Caco-2 (cell line): ENCODE measurements at regions not wholly inside any gene's neighbourhood (a gene's known extent, or its start where the extent isn't known, plus 50 kb on each side); places are given as distances from the start of the nearest gene placed in this dataset.
A peak's percentile ranks its signal among the peaks of the same experiment; 100 is the strongest.

Experiments used
- BruUV-seq: library from RNA; stranded (reverse); fragments of 400-500 nt; replicated peaks from 2 replicates; lab custom pipeline; 2021; lab: Mats Ljungman, UMichigan
- CTCF ChIA-PET: fragments of 300-600 bp; sonication (Branson Sonifier 250); formaldehyde crosslinking; loops from one replicate; lab custom pipeline; 2022; ENCODE audit warnings: antibody characterized with exemption; lab: Charles Lee
- POLR2A ChIA-PET: fragments of 300-600 bp; sonication (Branson Sonifier 250); formaldehyde crosslinking; loops from one replicate; lab custom pipeline; 2022; ENCODE audit warnings: antibody characterized with exemption; lab: Charles Lee
- DNase-seq, 2 experiments: peaks; one replicate each; pipeline versions ENCODE4 v3.0.0 to v3.0.0-alpha.2; 2020 to 2022
- H3K27me3 ChIP-seq: replicated peaks from 2 replicates; pipeline ENCODE4 v1.6.0; 2011; ENCODE audit warnings: low read length; ENCODE audit not compliant: control insufficient read depth, insufficient read depth
- H3K36me3 ChIP-seq: 2 replicates; pipeline ENCODE4 v1.5.1; 2011; ENCODE audit warnings: low read length; ENCODE audit not compliant: control insufficient read depth, insufficient read depth
- H3K4me1 ChIP-seq: fragments of 250-450 bp; sonication (Bioruptor Pico); 2 replicates; pipeline ENCODE4 v1.5.1; 2020; ENCODE audit warnings: mild to moderate bottlenecking
- H3K4me3 ChIP-seq: 2 replicates; pipeline ENCODE4 v1.5.1; 2011; ENCODE audit warnings: low read depth, mild to moderate bottlenecking, control low read depth, low read length
- H3K9me3 ChIP-seq: fragments of 250-450 bp; sonication (Bioruptor Pico); 2 replicates; pipeline ENCODE4 v1.5.1; 2020; ENCODE audit warnings: mild to moderate bottlenecking, moderate library complexity
- H3K27ac Mint-ChIP-seq: one replicate; pipeline ENCODE4 v1.8.0; 2022; ENCODE audit warnings: mixed read lengths; ENCODE audit not compliant: unreplicated experiment
- H3K27me3 Mint-ChIP-seq: one replicate; pipeline ENCODE4 v1.8.0; 2022; ENCODE audit warnings: mixed read lengths; ENCODE audit not compliant: insufficient read depth, unreplicated experiment
- H3K36me3 Mint-ChIP-seq: one replicate; pipeline ENCODE4 v1.8.0; 2022; ENCODE audit warnings: mild to moderate bottlenecking, mixed read lengths; ENCODE audit not compliant: insufficient read depth, unreplicated experiment
- H3K4me1 Mint-ChIP-seq: one replicate; pipeline ENCODE4 v1.8.0; 2022; ENCODE audit warnings: low read depth, mixed read lengths; ENCODE audit not compliant: unreplicated experiment
- H3K4me3 Mint-ChIP-seq: one replicate; pipeline ENCODE4 v1.8.0; 2022; ENCODE audit warnings: mild to moderate bottlenecking, moderate library complexity, mixed read lengths; ENCODE audit not compliant: unreplicated experiment
- H3K9me3 Mint-ChIP-seq: one replicate; pipeline ENCODE4 v1.8.0; 2022; ENCODE audit warnings: mixed read lengths; ENCODE audit not compliant: unreplicated experiment
- CTCF ChIP-seq, 2 experiments: fragments of 200-600 bp in 1 of 2; IDR thresholded peaks; 1 replicate in 1 of 2; 2 replicates in 1 of 2; pipeline versions ENCODE4 v1.5.1 to v1.8.0; 2011 to 2022; ENCODE audit warnings: antibody characterized with exemption in 1 of 2, control low read depth in 1 of 2, inconsistent platforms in 1 of 2, low read depth in 1 of 2, low read length in 1 of 2, mild to moderate bottlenecking in 1 of 2, moderate library complexity in 1 of 2; ENCODE audit not compliant: insufficient read depth in 1 of 2, severe bottlenecking in 1 of 2, unreplicated experiment in 1 of 2
- intact Hi-C: fragments of 100-400 bp; cut with micrococcal nuclease; formaldehyde crosslinking; loops from one replicate; pipeline ENCODE4 v1.10.0; 2022; ENCODE audit not compliant: unreplicated experiment

DNA sequence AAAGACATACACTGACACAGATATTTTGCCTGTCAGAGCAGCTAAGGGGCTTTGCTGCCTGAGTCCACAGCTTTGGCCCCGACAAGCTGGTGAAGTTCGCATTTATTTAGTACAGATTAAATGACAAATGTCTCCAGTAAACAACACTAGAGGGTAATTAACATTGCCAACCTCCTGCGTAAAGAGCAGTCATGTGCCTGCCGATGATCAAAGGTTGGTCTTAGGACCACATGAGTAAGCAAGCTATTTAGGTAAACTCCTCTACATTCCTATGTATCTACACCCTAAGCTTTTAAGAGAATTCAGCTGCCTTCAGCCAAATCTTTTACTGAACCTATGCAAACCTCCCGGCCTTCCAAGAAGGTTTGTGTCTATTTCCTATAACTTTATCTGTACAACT is 73.0 kb upstream of the PJA2 start:
- ChIA-PET POLR2A (no interaction called here), CTCF (no interaction called here)
- no peaks in the 10 kb centered on the region for H3K4me1 Mint-ChIP-seq
- H3K27me3 Mint-ChIP-seq: peaks cover 4% of the 10 kb centered on the region
- no peak overlapping the region for H3K27ac Mint-ChIP-seq
- Histone ChIP-seq H3K36me3 (no peaks in the 10 kb centered on the region), H3K4me1 (no peaks in the 10 kb centered on the region), H3K27me3 (no peaks in the 10 kb centered on the region), H3K4me3 (no peak overlapping the region), H3K9me3 (no peaks in the 10 kb centered on the region)
- H3K36me3 Mint-ChIP-seq: no peaks in the 10 kb centered on the region
- H3K9me3 Mint-ChIP-seq: no peaks in the 10 kb centered on the region
- no peak for TF ChIP-seq CTCF (IDR thresholded peaks at IDR 0.05; ENCODE audit: insufficient read depth in 1 of 2, low read depth in 1 of 2, low read length in 1 of 2, severe bottlenecking in 1 of 2, unreplicated experiment in 1 of 2)
- no peak for DNase-seq
- BruUV-seq: no TSS peak
- intact Hi-C loops: no loop called here
- H3K4me3 Mint-ChIP-seq: no peak overlapping the region

DNA sequence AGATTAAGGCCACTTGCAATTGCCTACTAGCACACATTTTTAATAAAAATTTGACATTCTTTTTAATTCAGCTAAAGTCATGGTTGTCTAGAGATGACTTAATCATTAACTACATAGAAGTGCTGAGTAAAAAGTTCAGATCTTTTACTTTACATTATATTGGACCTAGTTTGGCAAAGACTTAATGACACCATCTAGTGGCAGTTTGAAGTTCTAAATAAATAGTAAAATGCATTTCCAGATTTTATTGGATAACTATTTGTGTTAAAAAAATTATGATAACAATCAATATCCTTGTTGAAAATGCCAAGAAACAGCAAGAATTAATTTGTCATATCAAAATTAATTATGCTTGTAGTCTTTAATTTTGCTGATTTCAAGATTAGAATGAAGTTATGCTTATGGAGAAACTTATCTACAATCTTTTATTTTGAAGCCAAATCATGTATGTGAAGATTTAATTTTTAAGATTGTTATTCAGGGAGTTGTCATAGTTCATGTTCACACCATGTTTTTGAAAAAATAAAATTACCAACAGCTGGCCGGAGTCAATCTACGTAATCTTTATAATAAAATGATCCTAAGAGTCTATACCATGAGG is 69.6 kb upstream of the PJA2 start:
- H3K36me3 ChIP-seq: no peaks in the 10 kb centered on the region
- ChIA-PET CTCF (no interaction called here), POLR2A (no interaction called here)
- intact Hi-C loops: loop anchor here (5.0 to 10.0 kb wide), 2 partner anchors 105 to 997 kb away; no protein-coding TSS in a partner anchor
- H3K4me3 Mint-ChIP-seq: no peak overlapping the region
- no TSS peak for BruUV-seq
- peaks cover 3% of the 10 kb centered on the region for H3K27me3 Mint-ChIP-seq
- no peak overlapping the region for H3K4me3 ChIP-seq
- H3K9me3 Mint-ChIP-seq: no peaks in the 10 kb centered on the region
- no peak for DNase-seq
- H3K4me1 ChIP-seq: no peaks in the 10 kb centered on the region
- no peaks in the 10 kb centered on the region for H3K36me3 Mint-ChIP-seq
- peak; percentile 17 to 25 for TF ChIP-seq CTCF (IDR thresholded peaks at IDR 0.05; ENCODE audit: insufficient read depth in 1 of 2, low read depth in 1 of 2, low read length in 1 of 2, severe bottlenecking in 1 of 2, unreplicated experiment in 1 of 2)
- no peaks in the 10 kb centered on the region for H3K4me1 Mint-ChIP-seq
- no peaks in the 10 kb centered on the region for H3K27me3 ChIP-seq
- no peaks in the 10 kb centered on the region for H3K9me3 ChIP-seq
- H3K27ac Mint-ChIP-seq: no peak overlapping the region

DNA sequence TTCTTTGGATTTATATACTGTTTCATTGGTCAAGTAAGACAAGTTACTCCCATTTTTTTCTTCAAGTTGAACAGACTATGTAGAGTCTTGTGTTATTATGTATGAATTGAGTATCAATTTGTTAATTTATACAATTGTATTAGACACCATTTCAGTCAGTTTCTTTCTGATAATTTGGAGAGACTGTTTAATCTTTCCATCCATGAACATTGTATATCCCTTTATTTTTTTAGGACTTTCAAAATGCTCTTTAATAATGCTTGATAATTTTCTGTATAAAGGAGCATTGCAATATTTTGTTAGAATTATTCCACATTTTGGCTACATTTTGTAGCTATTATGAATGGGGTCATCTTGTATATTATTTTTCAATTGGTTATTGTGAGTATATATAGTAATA is 69.1 kb upstream of the PJA2 start:
- no peak overlapping the region for H3K4me3 Mint-ChIP-seq

More for the DNA sequence above, 69.1 kb upstream of the PJA2 start:
- no peaks in the 10 kb centered on the region for H3K4me1 Mint-ChIP-seq
- no peaks in the 10 kb centered on the region for H3K27me3 Mint-ChIP-seq
- H3K9me3 Mint-ChIP-seq: no peaks in the 10 kb centered on the region
- no peaks in the 10 kb centered on the region for H3K36me3 Mint-ChIP-seq
- no TSS peak for BruUV-seq
- no peak overlapping the region for H3K27ac Mint-ChIP-seq
- ChIA-PET POLR2A (no interaction called here), CTCF (no interaction called here)
- H3K4me3 ChIP-seq: no peak overlapping the region
- no peaks in the 10 kb centered on the region for H3K9me3 ChIP-seq
- TF ChIP-seq CTCF (IDR thresholded peaks at IDR 0.05; ENCODE audit: insufficient read depth in 1 of 2, low read depth in 1 of 2, low read length in 1 of 2, severe bottlenecking in 1 of 2, unreplicated experiment in 1 of 2): no peak
- intact Hi-C loops: loop anchor here (5.0 to 10.0 kb wide), 2 partner anchors 104 to 997 kb away; no protein-coding TSS in a partner anchor
- H3K27me3 ChIP-seq: no peaks in the 10 kb centered on the region
- H3K4me1 ChIP-seq: no peaks in the 10 kb centered on the region
- no peaks in the 10 kb centered on the region for H3K36me3 ChIP-seq
- no peak for DNase-seq
